Upper lobe of right lung (tissue), 1 donor: ENCODE measurements at regions not wholly inside any gene's neighbourhood (a gene's known extent, or its start where the extent isn't known, plus 50 kb on each side); places are given as distances from the start of the nearest gene placed in this dataset.

Experiments used
- ATAC-seq: fragments of 200-7000 bp; cut with Tn5 transposase; one replicate; pipeline ENCODE4 v1.9.1; 2020; ENCODE audit warnings: mild to moderate bottlenecking, moderate library complexity
- DNase-seq: peaks from one replicate; pipeline ENCODE4 v3.0.0-alpha.2; 2020
- H3K27ac ChIP-seq: fragments of 200-600 bp; one replicate; pipeline ENCODE4 v1.8.0; 2022
- H3K27me3 ChIP-seq: fragments of 200-600 bp; one replicate; pipeline ENCODE4 v1.8.0; 2022; ENCODE audit warnings: mild to moderate bottlenecking
- H3K36me3 ChIP-seq: fragments of 200-600 bp; one replicate; pipeline ENCODE4 v1.8.0; 2022
- H3K4me1 ChIP-seq: fragments of 200-600 bp; one replicate; pipeline ENCODE4 v1.8.0; 2022
- H3K4me3 ChIP-seq: fragments of 200-600 bp; one replicate; pipeline ENCODE4 v1.8.0; 2022; ENCODE audit warnings: mild to moderate bottlenecking
- H3K9me3 ChIP-seq: fragments of 200-600 bp; one replicate; pipeline ENCODE4 v1.8.0; 2022
- intact Hi-C: fragments of 100-400 bp; cut with DNase I; formaldehyde crosslinking; loops from one replicate; pipeline ENCODE4 v1.11.0; 2022
- TF ChIP-seq, protein P1 (sequence below): fragments of 200-600 bp; IDR thresholded peaks from one replicate; pipeline ENCODE4 v1.8.0; 2022; ENCODE audit warnings: antibody characterized with exemption
- donor health status: DM: no; HTN: yes; CAD: no; lungs with severe emphysema.

DNA sequence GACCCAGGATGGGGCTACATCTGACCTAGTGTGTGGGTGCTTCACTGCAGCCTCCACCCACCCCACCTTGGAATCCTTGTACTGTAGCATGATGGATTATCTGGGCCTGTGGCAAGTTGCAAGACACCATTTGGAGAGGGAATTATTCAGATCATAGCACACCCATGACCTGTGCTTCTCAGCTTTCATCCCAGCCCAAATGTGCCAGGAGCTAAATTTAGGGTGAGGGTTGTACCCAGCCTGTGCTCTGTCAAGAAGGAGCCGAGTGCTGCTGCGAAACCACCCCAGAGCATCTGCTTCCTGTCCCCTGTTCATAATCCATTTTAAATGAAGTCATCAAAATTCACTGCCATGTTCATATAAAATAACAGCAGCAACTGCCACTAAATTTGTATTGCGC is 394.5 kb downstream of the SHANK2 start:
- intact Hi-C loops, result no loop called here
- H3K9me3 ChIP-seq, result no peaks in the 10 kb centered on the region
- DNase-seq (no peak), ATAC-seq (no peak)
- H3K27me3 ChIP-seq, result no peaks in the 10 kb centered on the region
- TF ChIP-seq, protein P1, sequence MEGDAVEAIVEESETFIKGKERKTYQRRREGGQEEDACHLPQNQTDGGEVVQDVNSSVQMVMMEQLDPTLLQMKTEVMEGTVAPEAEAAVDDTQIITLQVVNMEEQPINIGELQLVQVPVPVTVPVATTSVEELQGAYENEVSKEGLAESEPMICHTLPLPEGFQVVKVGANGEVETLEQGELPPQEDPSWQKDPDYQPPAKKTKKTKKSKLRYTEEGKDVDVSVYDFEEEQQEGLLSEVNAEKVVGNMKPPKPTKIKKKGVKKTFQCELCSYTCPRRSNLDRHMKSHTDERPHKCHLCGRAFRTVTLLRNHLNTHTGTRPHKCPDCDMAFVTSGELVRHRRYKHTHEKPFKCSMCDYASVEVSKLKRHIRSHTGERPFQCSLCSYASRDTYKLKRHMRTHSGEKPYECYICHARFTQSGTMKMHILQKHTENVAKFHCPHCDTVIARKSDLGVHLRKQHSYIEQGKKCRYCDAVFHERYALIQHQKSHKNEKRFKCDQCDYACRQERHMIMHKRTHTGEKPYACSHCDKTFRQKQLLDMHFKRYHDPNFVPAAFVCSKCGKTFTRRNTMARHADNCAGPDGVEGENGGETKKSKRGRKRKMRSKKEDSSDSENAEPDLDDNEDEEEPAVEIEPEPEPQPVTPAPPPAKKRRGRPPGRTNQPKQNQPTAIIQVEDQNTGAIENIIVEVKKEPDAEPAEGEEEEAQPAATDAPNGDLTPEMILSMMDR, result no peak
- H3K27ac ChIP-seq, result no peak overlapping the region
- no peaks in the 10 kb centered on the region for H3K36me3 ChIP-seq
- no peaks in the 10 kb centered on the region for H3K4me1 ChIP-seq
- H3K4me3 ChIP-seq, result no peak overlapping the region

GRCh38 chr11:70859180-70859579 is 393.2 kb downstream of the SHANK2 start:
- TF ChIP-seq, protein P1, result no peak
- H3K36me3 ChIP-seq, result no peaks in the 10 kb centered on the region
- DNase-seq (no peak), ATAC-seq (no peak)
- H3K4me3 ChIP-seq, result no peak overlapping the region
- intact Hi-C loops, result no loop called here
- H3K27ac ChIP-seq, result no peak overlapping the region
- H3K4me1 ChIP-seq, result no peaks in the 10 kb centered on the region
- no peaks in the 10 kb centered on the region for H3K9me3 ChIP-seq
- no peaks in the 10 kb centered on the region for H3K27me3 ChIP-seq

GRCh38 chr11:70860888-70861287 is 391.5 kb downstream of the SHANK2 start:
- TF ChIP-seq, protein P1, result no peak
- no peak for ATAC-seq
- intact Hi-C loops, result no loop called here
- DNase-seq, result no peak
- no peak overlapping the region for H3K27ac ChIP-seq
- H3K36me3 ChIP-seq, result no peaks in the 10 kb centered on the region
- no peaks in the 10 kb centered on the region for H3K9me3 ChIP-seq
- no peak overlapping the region for H3K4me3 ChIP-seq
- H3K4me1 ChIP-seq, result no peaks in the 10 kb centered on the region
- no peaks in the 10 kb centered on the region for H3K27me3 ChIP-seq

GRCh38 chr11:70861559-70861958 is 390.8 kb downstream of the SHANK2 start:
- Histone ChIP-seq H3K27ac (no peak overlapping the region), H3K27me3 (no peaks in the 10 kb centered on the region), H3K4me1 (no peaks in the 10 kb centered on the region), H3K36me3 (no peaks in the 10 kb centered on the region), H3K4me3 (no peak overlapping the region), H3K9me3 (no peaks in the 10 kb centered on the region)
- DNase-seq (no peak), ATAC-seq (no peak)
- intact Hi-C loops, result no loop called here
- TF ChIP-seq, protein P1, result no peak

DNA sequence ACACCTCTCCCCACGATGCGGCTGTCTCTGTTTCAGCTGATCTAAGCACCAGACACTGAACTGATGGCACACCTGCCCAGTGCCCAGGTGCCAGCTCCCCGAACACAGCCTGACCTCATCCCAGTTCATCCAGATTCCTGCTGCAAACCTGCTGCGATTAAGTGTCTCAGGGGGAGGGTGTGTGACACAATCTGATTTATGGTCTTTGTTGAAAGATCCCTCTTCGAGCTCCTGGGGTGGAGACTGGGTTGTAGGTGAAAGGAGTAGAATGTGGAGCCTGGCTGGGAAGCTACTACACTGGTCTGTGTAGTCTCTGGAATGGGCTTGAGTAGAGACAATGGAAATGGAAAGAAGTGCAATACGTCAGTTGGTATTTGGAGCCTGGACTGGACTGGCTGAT is 390.3 kb downstream of the SHANK2 start:
- no peak overlapping the region for H3K4me3 ChIP-seq
- H3K27me3 ChIP-seq, result no peaks in the 10 kb centered on the region
- no peaks in the 10 kb centered on the region for H3K4me1 ChIP-seq
- no peak for ATAC-seq
- H3K36me3 ChIP-seq, result no peaks in the 10 kb centered on the region
- intact Hi-C loops, result no loop called here
- no peaks in the 10 kb centered on the region for H3K9me3 ChIP-seq
- H3K27ac ChIP-seq, result no peak overlapping the region
- DNase-seq, result no peak
- TF ChIP-seq, protein P1, result no peak

- no peak for DNase-seq
- TF ChIP-seq, protein P1, result no peak
These were observed 389.2 kb downstream of the SHANK2 start for GRCh38 chr11:70863186-70863585.

More at GRCh38 chr11:70863186-70863585, 389.2 kb downstream of the SHANK2 start:
- H3K4me3 ChIP-seq, result no peak overlapping the region
- intact Hi-C loops, result no loop called here
- no peak overlapping the region for H3K27ac ChIP-seq
- no peaks in the 10 kb centered on the region for H3K36me3 ChIP-seq
- ATAC-seq, result no peak
- no peaks in the 10 kb centered on the region for H3K9me3 ChIP-seq
- no peaks in the 10 kb centered on the region for H3K27me3 ChIP-seq
- H3K4me1 ChIP-seq, result no peaks in the 10 kb centered on the region
